ENCODE measurements at regions not wholly inside any gene's neighbourhood (a gene's known extent, or its start where the extent isn't known, plus 50 kb on each side); places are given as distances from the start of the nearest gene placed in this dataset.
"Not testable (repeated sequence)": the region's sequence is repeated elsewhere in the genome, so short reads cannot be mapped to it uniquely, and the experiment has no call there.

DNA sequence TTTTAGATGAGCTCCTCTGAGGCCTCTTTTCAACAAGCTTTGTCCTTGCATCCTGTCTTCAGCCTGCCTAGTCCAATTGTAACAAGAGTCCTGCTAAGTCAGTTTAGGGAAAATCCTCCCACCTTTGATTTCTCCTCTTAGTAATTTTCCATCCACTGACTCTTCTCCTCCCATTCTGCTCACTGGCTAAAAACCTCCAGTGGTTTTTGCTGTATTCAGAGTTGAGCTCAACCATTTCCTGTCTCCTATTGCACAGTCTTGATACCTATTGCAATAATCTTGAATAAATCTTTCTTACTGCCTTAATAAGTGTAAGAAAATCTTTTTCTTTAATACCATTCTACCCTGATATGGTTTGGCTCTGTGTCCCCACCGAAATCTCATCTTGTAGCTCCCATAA, 117.8 kb upstream of the ENPP6 start:
- ChIA-PET CTCF (interaction anchor here (0.6 to 3.6 kb wide), 4 partner anchors 17 to 124 kb away, joined by 3 to 15 read pairs (median 3); no protein-coding TSS in a partner anchor), POLR2A (interaction anchor here (0.6 to 1.3 kb wide), 4 partner anchors 17 to 86 kb away, joined by 3 to 4 read pairs (median 3); no protein-coding TSS in a partner anchor)
- peaks cover 8% of the 10 kb centered on the region for H3K9me3 Mint-ChIP-seq
- intact Hi-C loops (cut with micrococcal nuclease): no loop called here
- H3K36me3 Mint-ChIP-seq (ENCODE audit: low read depth): peaks cover 2% of the 10 kb centered on the region
- ATAC-seq: peak; percentile 74
- TF ChIP-seq, protein P1, sequence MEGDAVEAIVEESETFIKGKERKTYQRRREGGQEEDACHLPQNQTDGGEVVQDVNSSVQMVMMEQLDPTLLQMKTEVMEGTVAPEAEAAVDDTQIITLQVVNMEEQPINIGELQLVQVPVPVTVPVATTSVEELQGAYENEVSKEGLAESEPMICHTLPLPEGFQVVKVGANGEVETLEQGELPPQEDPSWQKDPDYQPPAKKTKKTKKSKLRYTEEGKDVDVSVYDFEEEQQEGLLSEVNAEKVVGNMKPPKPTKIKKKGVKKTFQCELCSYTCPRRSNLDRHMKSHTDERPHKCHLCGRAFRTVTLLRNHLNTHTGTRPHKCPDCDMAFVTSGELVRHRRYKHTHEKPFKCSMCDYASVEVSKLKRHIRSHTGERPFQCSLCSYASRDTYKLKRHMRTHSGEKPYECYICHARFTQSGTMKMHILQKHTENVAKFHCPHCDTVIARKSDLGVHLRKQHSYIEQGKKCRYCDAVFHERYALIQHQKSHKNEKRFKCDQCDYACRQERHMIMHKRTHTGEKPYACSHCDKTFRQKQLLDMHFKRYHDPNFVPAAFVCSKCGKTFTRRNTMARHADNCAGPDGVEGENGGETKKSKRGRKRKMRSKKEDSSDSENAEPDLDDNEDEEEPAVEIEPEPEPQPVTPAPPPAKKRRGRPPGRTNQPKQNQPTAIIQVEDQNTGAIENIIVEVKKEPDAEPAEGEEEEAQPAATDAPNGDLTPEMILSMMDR (IDR thresholded peaks at IDR 0.05): no peak
- DNase-seq: no peak
- H3K27ac Mint-ChIP-seq: peak overlapping the region; percentile 58
- H3K4me1 Mint-ChIP-seq (ENCODE audit: low read depth): peaks cover 15% of the 10 kb centered on the region
- H3K4me3 Mint-ChIP-seq: no peak overlapping the region
- no peaks in the 10 kb centered on the region for H3K27me3 Mint-ChIP-seq

DNA sequence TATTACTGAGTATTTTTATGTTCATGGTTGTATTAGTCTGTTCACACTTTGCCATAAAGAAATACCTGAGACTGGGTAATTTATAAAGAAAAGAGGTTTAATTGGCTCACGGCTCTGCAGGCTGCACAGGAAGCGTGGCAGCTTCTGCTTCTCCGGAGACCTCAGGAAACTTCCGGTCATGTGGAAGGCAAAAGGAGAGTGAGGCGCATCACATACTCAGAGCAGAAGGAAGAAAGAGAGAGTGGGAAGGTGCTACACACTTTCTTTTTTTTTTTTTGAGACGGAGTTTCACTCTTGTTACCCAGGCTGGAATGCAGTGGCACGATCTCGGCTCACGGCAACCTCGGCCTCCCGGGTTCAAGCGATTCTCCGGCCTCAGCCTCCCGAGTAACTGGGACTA, 115.8 kb upstream of the ENPP6 start:
- CTCF ChIA-PET; H3K9me3 Mint-ChIP-seq; H3K27me3 Mint-ChIP-seq; H3K4me3 Mint-ChIP-seq; intact Hi-C loops (cut with micrococcal nuclease); H3K27ac Mint-ChIP-seq; POLR2A ChIA-PET; H3K36me3 Mint-ChIP-seq (ENCODE audit: low read depth): not testable (repeated sequence)
- ATAC-seq: peak; percentile 32
- peaks cover 34% of the 10 kb centered on the region for H3K4me1 Mint-ChIP-seq (ENCODE audit: low read depth)
- DNase-seq: peak; percentile 34

DNA sequence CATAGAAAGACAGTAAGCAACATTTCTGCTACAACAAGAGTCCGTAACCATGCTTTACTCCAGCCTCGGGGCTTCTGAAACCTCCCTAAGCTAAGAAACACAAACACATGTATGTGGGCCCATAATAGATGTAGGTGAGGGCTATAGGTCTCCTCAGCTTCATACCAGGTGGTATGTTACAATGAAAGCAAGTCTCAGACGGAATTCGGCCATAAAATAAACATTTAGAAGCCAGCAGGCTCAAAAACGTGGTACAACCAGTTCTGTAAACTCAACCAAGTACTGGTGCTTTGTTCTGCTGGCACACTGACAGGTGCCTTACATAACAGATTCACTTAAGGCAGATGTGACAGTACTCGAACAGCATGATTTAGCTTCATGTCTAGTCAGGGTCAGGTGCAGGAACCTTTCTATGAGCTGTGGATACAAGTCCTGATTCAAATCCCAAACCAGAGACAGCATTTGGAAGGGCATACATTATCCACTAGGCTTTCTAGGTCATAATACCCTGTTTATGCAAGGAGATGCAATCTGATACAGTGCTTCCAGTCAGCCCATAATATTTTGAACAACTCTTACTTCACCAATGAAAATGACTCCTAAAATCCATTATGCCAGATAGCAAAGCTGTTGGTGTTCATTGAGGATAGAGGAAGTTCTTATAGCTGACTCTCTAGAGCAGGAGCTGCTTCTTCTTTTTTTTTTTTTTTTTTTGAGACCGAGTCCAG, 113.8 kb upstream of the ENPP6 start:
- Mint-ChIP-seq H3K9me3 (no peaks in the 10 kb centered on the region), H3K27ac (no peak overlapping the region), H3K4me1 (ENCODE audit: low read depth) (peaks cover 43% of the 10 kb centered on the region), H3K4me3 (no peak overlapping the region), H3K27me3 (no peaks in the 10 kb centered on the region), H3K36me3 (ENCODE audit: low read depth) (no peaks in the 10 kb centered on the region)
- POLR2A ChIA-PET: no interaction called here
- CTCF ChIA-PET: interaction anchor here (1.4 to 2.6 kb wide), 4 partner anchors 10 to 67 kb away, joined by 4 to 8 read pairs (median 5); no protein-coding TSS in a partner anchor
- intact Hi-C loops (cut with micrococcal nuclease): no loop called here
- DNase-seq (no peak), ATAC-seq (no peak)
- TF ChIP-seq, protein P1 (IDR thresholded peaks at IDR 0.05): no peak

DNA sequence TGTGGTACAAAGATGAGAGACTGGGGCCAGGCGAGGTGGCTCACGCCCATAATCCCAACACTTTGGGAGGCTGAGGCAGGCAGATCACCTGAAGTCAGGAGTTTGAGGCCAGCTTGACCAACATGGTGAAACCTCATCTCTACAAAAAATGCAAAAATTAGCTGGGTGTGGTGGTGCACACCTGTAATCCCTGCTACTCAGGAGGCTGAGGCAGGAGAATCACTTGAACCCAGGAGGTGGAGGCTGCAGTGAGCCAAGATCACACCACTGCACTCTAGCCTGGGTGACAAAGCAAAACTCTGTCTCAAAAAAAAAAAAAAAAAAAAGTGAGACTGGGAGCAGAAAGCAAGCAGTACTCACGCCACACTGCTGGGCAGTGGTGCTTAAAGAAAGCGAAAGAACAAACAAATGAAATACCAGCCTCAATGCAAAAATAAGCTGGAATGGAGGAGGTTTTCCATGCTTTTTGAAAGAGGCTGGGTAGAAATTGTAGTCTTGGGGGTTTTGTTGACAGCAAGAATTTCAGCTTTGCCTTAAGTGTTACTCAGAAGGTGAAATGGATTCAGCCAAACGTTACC, 112.9 kb upstream of the ENPP6 start:
- H3K4me1 Mint-ChIP-seq (ENCODE audit: low read depth): peaks cover 39% of the 10 kb centered on the region
- H3K4me3 Mint-ChIP-seq; H3K27ac Mint-ChIP-seq; POLR2A ChIA-PET; H3K36me3 Mint-ChIP-seq (ENCODE audit: low read depth); H3K9me3 Mint-ChIP-seq; DNase-seq; ATAC-seq; intact Hi-C loops (cut with micrococcal nuclease); H3K27me3 Mint-ChIP-seq: not testable (repeated sequence)
- CTCF ChIA-PET: interaction anchor here (1.4 to 2.6 kb wide), 4 partner anchors 10 to 66 kb away, joined by 4 to 8 read pairs (median 5); no protein-coding TSS in a partner anchor

DNA sequence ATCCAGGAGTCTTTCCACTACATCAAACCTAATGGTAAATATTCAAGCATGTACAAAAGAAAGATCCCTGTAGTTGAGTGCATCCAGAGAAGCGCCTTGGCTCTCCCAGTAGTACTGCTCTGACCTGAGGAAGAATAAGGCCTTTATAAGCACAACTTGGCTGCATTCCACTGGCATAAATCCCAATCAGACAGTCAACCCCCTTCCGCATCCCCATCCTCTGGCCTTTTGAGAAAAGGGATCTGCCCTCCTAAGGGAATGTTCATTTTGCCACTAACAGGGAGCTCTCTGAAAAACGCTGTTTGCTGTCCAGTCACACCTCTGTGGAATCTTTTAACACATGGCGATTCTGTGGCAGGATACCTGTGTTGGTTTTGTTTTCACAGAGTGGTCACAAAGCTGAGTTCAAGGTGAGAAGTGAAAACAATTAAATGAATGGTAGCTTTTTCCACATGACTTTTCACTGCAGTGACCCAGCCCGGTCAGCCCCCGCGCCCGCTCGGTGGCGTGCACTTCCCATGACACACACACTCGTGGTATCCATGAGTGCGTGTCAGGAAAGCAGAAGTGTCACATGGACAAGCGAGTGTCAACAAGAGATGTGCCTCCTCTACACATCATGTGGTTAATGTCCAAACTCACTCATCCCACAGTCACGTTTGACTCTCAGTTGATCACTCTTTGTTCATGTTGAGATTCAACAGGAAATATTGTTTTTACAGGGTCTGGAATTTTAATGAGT, 112.2 kb upstream of the ENPP6 start:
- TF ChIP-seq, protein P1 (IDR thresholded peaks at IDR 0.05): no peak
- no peaks in the 10 kb centered on the region for H3K27me3 Mint-ChIP-seq
- ChIA-PET CTCF (interaction anchor here (0.8 to 4.6 kb wide), 3 partner anchors 9 to 65 kb away, joined by 3 to 33 read pairs (median 3); no protein-coding TSS in a partner anchor), POLR2A (no interaction called here)
- peaks cover 31% of the 10 kb centered on the region for H3K4me1 Mint-ChIP-seq (ENCODE audit: low read depth)
- H3K36me3 Mint-ChIP-seq (ENCODE audit: low read depth): no peaks in the 10 kb centered on the region
- DNase-seq (peak; percentile 71), ATAC-seq (peak; percentile 54)
- no peaks in the 10 kb centered on the region for H3K9me3 Mint-ChIP-seq
- intact Hi-C loops (cut with micrococcal nuclease): no loop called here
- no peak overlapping the region for H3K4me3 Mint-ChIP-seq
- H3K27ac Mint-ChIP-seq: no peak overlapping the region

Data from activated CD8-positive, alpha-beta T cell treated with anti-CD3 and anti-CD28 coated beads for 36 hours (primary cell).